GM12872 (cell line): ENCODE measurements at regions not wholly inside any gene's neighbourhood (a gene's known extent, or its start where the extent isn't known, plus 50 kb on each side); places are given as distances from the start of the nearest gene placed in this dataset.

Experiments used
- CTCF ChIP-seq: IDR thresholded peaks from 3 replicates; pipeline ENCODE4 v1.5.1; 2011; ENCODE audit warnings: low read depth, mild to moderate bottlenecking, low read length, moderate library complexity; ENCODE audit not compliant: insufficient read depth

- no peak for TF ChIP-seq CTCF
Observed at GRCh38 chr7:41590986-41591385, 111.9 kb downstream of the INHBA start.

DNA sequence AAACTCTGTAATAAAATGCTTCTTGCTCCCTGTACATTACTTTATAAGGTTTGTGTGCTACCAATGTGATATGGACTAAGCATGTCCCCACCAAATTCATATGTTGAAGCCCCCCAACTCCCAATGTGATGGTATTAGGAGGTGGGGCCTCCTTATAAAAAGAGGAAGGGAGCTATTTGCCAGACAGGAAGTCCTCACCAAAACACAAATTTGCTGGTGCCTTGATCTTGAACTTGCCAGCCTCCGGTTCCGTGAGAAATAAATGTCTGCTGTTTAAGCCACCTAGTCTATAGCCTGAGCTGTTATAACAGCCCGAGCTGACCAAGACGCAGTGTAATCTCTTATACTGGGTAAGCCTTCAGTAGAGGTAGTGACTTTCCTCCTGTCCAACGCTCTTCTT, 114.5 kb downstream of the INHBA start:
- no peak for TF ChIP-seq CTCF

DNA sequence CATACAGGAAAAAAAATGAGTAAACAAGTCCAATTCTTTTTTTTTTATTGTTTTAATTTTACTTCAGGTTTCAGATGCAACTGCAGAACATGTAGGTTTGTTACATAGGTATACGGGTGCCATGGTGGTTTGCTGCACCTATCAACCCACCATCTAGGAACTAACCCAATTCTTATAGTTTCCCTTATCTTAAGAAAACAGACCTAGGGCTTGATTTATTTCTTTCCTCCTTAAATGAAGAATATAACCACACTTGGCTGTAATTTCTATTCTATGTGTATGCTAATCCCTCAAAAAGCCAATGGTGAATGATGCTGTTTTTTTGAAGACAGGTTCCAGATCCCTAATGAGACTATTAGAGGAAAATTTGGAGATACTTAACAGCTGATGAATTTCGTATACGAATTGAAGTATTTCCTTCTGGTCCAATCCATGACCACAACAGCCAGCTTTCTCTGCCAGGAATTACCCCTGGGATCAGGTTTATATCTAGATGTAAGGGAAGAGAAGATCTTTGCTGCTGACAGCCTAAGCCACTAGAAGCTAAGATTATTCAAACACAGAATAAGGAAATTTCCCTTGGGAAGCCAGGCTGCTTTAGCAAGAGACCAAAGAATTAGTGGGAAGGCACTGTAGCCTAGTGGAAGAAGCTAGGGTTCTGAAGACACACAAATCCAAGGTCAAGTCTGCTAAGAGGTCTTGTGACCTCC, 115.8 kb downstream of the INHBA start:
- TF ChIP-seq CTCF = no peak

DNA sequence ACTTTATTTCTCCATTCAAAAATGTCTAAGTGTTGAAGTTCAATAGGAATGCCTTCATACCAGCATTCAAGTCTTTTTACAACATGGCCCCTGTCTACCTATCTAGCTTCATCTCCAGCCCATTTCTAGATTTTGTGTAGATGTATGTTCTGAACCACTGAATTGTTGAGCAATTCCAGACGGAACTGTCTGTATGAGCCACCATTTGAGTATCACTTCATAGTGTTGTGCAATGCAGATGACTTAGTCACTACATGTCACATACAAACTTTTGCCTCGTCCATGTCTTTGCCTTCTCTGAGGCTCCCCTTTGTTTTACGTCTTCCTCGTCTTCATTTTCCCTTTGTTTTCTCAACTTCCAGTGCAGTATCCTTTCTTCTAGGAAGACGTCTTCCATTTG, 118.1 kb downstream of the INHBA start:
- no peak for TF ChIP-seq CTCF

GRCh38 chr7:41582116-41582515, 120.8 kb downstream of the INHBA start:
- no peak for TF ChIP-seq CTCF

- TF ChIP-seq CTCF = no peak
Observed at GRCh38 chr7:41581041-41581440, 121.8 kb downstream of the INHBA start.

- no peak for TF ChIP-seq CTCF
Observed at GRCh38 chr7:41579961-41580935, 122.6 kb downstream of the INHBA start.
